HEK293 (cell line): ENCODE measurements at regions not wholly inside any gene's neighbourhood (a gene's known extent, or its start where the extent isn't known, plus 50 kb on each side); places are given as distances from the start of the nearest gene placed in this dataset.

ENCODE experiments used
- CTCF ChIA-PET: fragments of 350-600 bp; formaldehyde crosslinking; extraction: SDS; loops from one replicate; lab custom pipeline; 2021; ENCODE audit warnings: antibody characterized with exemption; lab: Yijun Ruan, JAX
- POLR2A ChIA-PET: fragments of 300-600 bp; formaldehyde crosslinking; extraction: SDS; loops from one replicate; lab custom pipeline; 2020; ENCODE audit warnings: antibody characterized with exemption, inconsistent platforms; lab: Yijun Ruan, JAX
- H3K27ac ChIP-seq: fragments of 200-500 bp; sonication (Bioruptor generic); 2 replicates; pipeline ENCODE4 v1.5.1; 2014; ENCODE audit warnings: low read depth, low read length, control low read depth, inconsistent platforms; ENCODE audit errors: extremely low read depth
- H3K36me3 ChIP-seq, 2 experiments: fragments of 200-500 bp in 1 of 2; sonication (Bioruptor generic) in 1 of 2; 1 replicate in 1 of 2; 2 replicates in 1 of 2; pipeline ENCODE4 v1.5.1; 2014 to 2017; ENCODE audit warnings: inconsistent platforms in 2 of 2, low read length in 2 of 2; ENCODE audit not compliant: control insufficient read depth in 2 of 2, insufficient read depth in 1 of 2
- H3K4me1 ChIP-seq: fragments of 200-500 bp; sonication (Bioruptor generic); 2 replicates; pipeline ENCODE4 v1.5.1; 2014; ENCODE audit warnings: mild to moderate bottlenecking, low read length, inconsistent platforms; ENCODE audit not compliant: control insufficient read depth, insufficient read depth
- H3K4me3 ChIP-seq: 2 replicates; pipeline ENCODE4 v1.5.1; 2011; ENCODE audit warnings: low read depth, mild to moderate bottlenecking, control low read depth, low read length, moderate library complexity
- H3K9me3 ChIP-seq: fragments of 200-500 bp; sonication (Bioruptor generic); 2 replicates; pipeline ENCODE4 v1.5.1; 2014; ENCODE audit warnings: low read depth, low read length, inconsistent platforms; ENCODE audit not compliant: control insufficient read depth, insufficient read depth
- ELK4 ChIP-seq: IDR thresholded peaks from 2 replicates; pipeline ENCODE4 v1.6.1; 2011; ENCODE audit warnings: mild to moderate bottlenecking, low read depth, low read length, borderline replicate concordance
- GFI1B ChIP-seq: fragments of 450-650 bp; formaldehyde crosslinking; IDR thresholded peaks from 2 replicates; pipeline ENCODE4 v1.5.1; 2016; ENCODE audit warnings: missing biosample characterization, missing genetic modification characterization
- GLI2 ChIP-seq: fragments of 450-650 bp; formaldehyde crosslinking; IDR thresholded peaks from 2 replicates; pipeline ENCODE4; 2017; ENCODE audit warnings: missing biosample characterization, missing genetic modification characterization, low read depth, borderline replicate concordance
- KLF9 ChIP-seq: fragments of 450-650 bp; formaldehyde crosslinking; IDR thresholded peaks from 2 replicates; pipeline ENCODE4 v1.5.1; 2016; ENCODE audit warnings: missing biosample characterization, missing genetic modification characterization, low read depth
- MYNN ChIP-seq: fragments of 450-650 bp; formaldehyde crosslinking; IDR thresholded peaks from 2 replicates; pipeline ENCODE4 v1.5.1; 2016; ENCODE audit warnings: missing biosample characterization, missing genetic modification characterization, borderline replicate concordance
- OSR2 ChIP-seq: fragments of 450-650 bp; formaldehyde crosslinking; IDR thresholded peaks from 2 replicates; pipeline ENCODE4 v1.5.1; 2016; ENCODE audit warnings: missing biosample characterization, missing genetic modification characterization
- SCRT2 ChIP-seq: fragments of 450-650 bp; formaldehyde crosslinking; IDR thresholded peaks from 2 replicates; pipeline ENCODE4 v1.5.1; 2016; ENCODE audit warnings: missing biosample characterization, missing genetic modification characterization
- SP2 ChIP-seq: fragments of 450-650 bp; formaldehyde crosslinking; IDR thresholded peaks from 2 replicates; pipeline ENCODE4 v1.5.1; 2016; ENCODE audit warnings: missing biosample characterization, missing genetic modification characterization
- ZBTB20 ChIP-seq: fragments of 450-650 bp; formaldehyde crosslinking; IDR thresholded peaks from 2 replicates; pipeline ENCODE4 v1.5.1; 2016; ENCODE audit warnings: missing biosample characterization, missing genetic modification characterization
- ZBTB26 ChIP-seq: fragments of 450-650 bp; formaldehyde crosslinking; optimal IDR thresholded peaks from 2 replicates; pipeline ENCODE3; 2016; ENCODE audit warnings: missing biosample characterization, mild to moderate bottlenecking, missing genetic modification characterization
- ZNF140 ChIP-seq: fragments of 450-650 bp; formaldehyde crosslinking; IDR thresholded peaks from 2 replicates; pipeline ENCODE4 v1.5.1; 2016; ENCODE audit warnings: missing biosample characterization, missing genetic modification characterization
- ZNF16 ChIP-seq: fragments of 450-650 bp; formaldehyde crosslinking; IDR thresholded peaks from 2 replicates; pipeline ENCODE4 v1.5.1; 2016; ENCODE audit warnings: low read depth, missing biosample characterization, missing genetic modification characterization
- ZNF184 ChIP-seq: fragments of 450-650 bp; IDR thresholded peaks from 2 replicates; pipeline ENCODE4 v1.5.1; 2018; ENCODE audit warnings: missing biosample characterization, mild to moderate bottlenecking, missing genetic modification characterization
- ZNF2 ChIP-seq: fragments of 450-650 bp; formaldehyde crosslinking; IDR thresholded peaks from 2 replicates; pipeline ENCODE4 v1.5.1; 2016; ENCODE audit warnings: missing biosample characterization, missing genetic modification characterization
- ZNF214 ChIP-seq: fragments of 450-650 bp; formaldehyde crosslinking; IDR thresholded peaks from 2 replicates; pipeline ENCODE4 v1.5.1; 2017; ENCODE audit warnings: missing biosample characterization, mild to moderate bottlenecking, missing genetic modification characterization, borderline replicate concordance
- ZNF23 ChIP-seq: fragments of 450-650 bp; formaldehyde crosslinking; IDR thresholded peaks from 2 replicates; pipeline ENCODE4 v1.5.1; 2016; ENCODE audit warnings: missing biosample characterization, missing genetic modification characterization, borderline replicate concordance
- ZNF24 ChIP-seq: fragments of 450-650 bp; formaldehyde crosslinking; IDR thresholded peaks from 2 replicates; pipeline ENCODE4 v1.5.1; 2016; ENCODE audit warnings: missing biosample characterization, missing genetic modification characterization
- ZNF266 ChIP-seq: fragments of 450-650 bp; formaldehyde crosslinking; IDR thresholded peaks from 2 replicates; pipeline ENCODE4 v1.5.1; 2016; ENCODE audit warnings: missing biosample characterization, missing genetic modification characterization, low read depth
- ZNF274 ChIP-seq, 2 experiments: fragments of 200-500 bp in 1 of 2; fragments of 450-650 bp in 1 of 2; sonication (Bioruptor generic) in 1 of 2; formaldehyde crosslinking in 1 of 2; IDR thresholded peaks; 2 replicates each; pipeline versions ENCODE4 v1.5.1 to v1.6.1; 2014 to 2016; ENCODE audit warnings: borderline replicate concordance in 1 of 2, inconsistent platforms in 1 of 2, low read length in 1 of 2, missing biosample characterization in 1 of 2, missing genetic modification characterization in 1 of 2
- ZNF280C ChIP-seq: fragments of 450-650 bp; formaldehyde crosslinking; IDR thresholded peaks from 2 replicates; pipeline ENCODE4 v1.5.1; 2016; ENCODE audit warnings: missing biosample characterization, missing genetic modification characterization
- ZNF335 ChIP-seq: fragments of 450-650 bp; formaldehyde crosslinking; conservative IDR thresholded peaks from 2 replicates; pipeline ENCODE4 v1.5.1; 2016; ENCODE audit warnings: missing biosample characterization, missing genetic modification characterization
- ZNF354C ChIP-seq: fragments of 450-650 bp; formaldehyde crosslinking; IDR thresholded peaks from 2 replicates; pipeline ENCODE4 v1.5.1; 2016; ENCODE audit warnings: missing biosample characterization, missing genetic modification characterization, low read depth, borderline replicate concordance
- ZNF37A ChIP-seq: fragments of 450-650 bp; IDR thresholded peaks from 2 replicates; pipeline ENCODE4 v1.5.1; 2018; ENCODE audit warnings: missing biosample characterization, missing genetic modification characterization
- ZNF423 ChIP-seq: fragments of 450-650 bp; formaldehyde crosslinking; IDR thresholded peaks from 2 replicates; pipeline ENCODE4 v1.5.1; 2016; ENCODE audit warnings: missing biosample characterization, missing genetic modification characterization
- ZNF513 ChIP-seq: fragments of 450-650 bp; IDR thresholded peaks from 2 replicates; pipeline ENCODE4 v1.5.1; 2018; ENCODE audit warnings: missing biosample characterization, missing genetic modification characterization
- ZNF530 ChIP-seq: fragments of 450-650 bp; formaldehyde crosslinking; IDR thresholded peaks from 2 replicates; pipeline ENCODE4 v1.5.1; 2016; ENCODE audit warnings: low read depth, missing biosample characterization, missing genetic modification characterization
- ZNF555 ChIP-seq: fragments of 450-650 bp; formaldehyde crosslinking; conservative IDR thresholded peaks from 2 replicates; pipeline ENCODE4 v1.5.1; 2017; ENCODE audit warnings: missing biosample characterization, mild to moderate bottlenecking, missing genetic modification characterization, inconsistent platforms
- ZNF558 ChIP-seq: fragments of 450-650 bp; formaldehyde crosslinking; IDR thresholded peaks from 2 replicates; pipeline ENCODE4 v1.5.1; 2016; ENCODE audit warnings: missing biosample characterization, missing genetic modification characterization
- ZNF658 ChIP-seq: fragments of 450-650 bp; formaldehyde crosslinking; IDR thresholded peaks from 2 replicates; pipeline ENCODE4; 2016; ENCODE audit warnings: missing biosample characterization, missing genetic modification characterization
- ZNF670 ChIP-seq: fragments of 450-650 bp; formaldehyde crosslinking; IDR thresholded peaks from 2 replicates; pipeline ENCODE4 v1.5.1; 2016; ENCODE audit warnings: missing biosample characterization, missing genetic modification characterization, low read depth
- ZNF747 ChIP-seq: fragments of 450-650 bp; formaldehyde crosslinking; IDR thresholded peaks from 2 replicates; pipeline ENCODE4 v1.5.1; 2016; ENCODE audit warnings: missing biosample characterization, missing genetic modification characterization
- ZNF830 ChIP-seq: fragments of 450-650 bp; IDR thresholded peaks from 2 replicates; pipeline ENCODE4 v1.5.0; 2018; ENCODE audit warnings: missing biosample characterization, missing genetic modification characterization, low read depth, mild to moderate bottlenecking, moderate library complexity

- TF ChIP-seq ZNF280C (tag by site-specific recombination) (no peak), ZNF140 (tag by site-specific recombination) (no peak), ZNF184 (tag by site-specific recombination) (peak; percentile 52; the same call in 1 of the 2 replicates), ZNF530 (tag by site-specific recombination) (no peak), KLF9 (tag by site-specific recombination) (no peak), ZNF16 (tag by site-specific recombination) (no peak), ZNF558 (no peak), ZNF670 (tag by site-specific recombination) (no peak), OSR2 (tag by site-specific recombination) (peak; percentile 87), ZNF555 (tag by site-specific recombination) (no peak), ZNF354C (tag by site-specific recombination) (no peak), ZNF747 (tag by site-specific recombination) (no peak), ZNF2 (0 out of 2 replicates have a peak, but pooled peaks have one; percentile 39), ZNF266 (no peak), GLI2 (tag by site-specific recombination) (no peak), SP2 (tag by site-specific recombination) (no peak), ZNF513 (tag by site-specific recombination) (no peak), MYNN (no peak), ZNF37A (tag by site-specific recombination) (no peak), ZNF658 (tag by site-specific recombination) (no peak)
- TF ChIP-seq, all 188 proteins: peak for 30
Measured at GRCh38 chr6:170152989-170153388, 137.9 kb downstream of the DLL1 start (continued).

- Histone ChIP-seq H3K9me3 (no peaks in the 10 kb centered on the region), H3K4me3 (no peak overlapping the region), H3K36me3 (no peaks in the 10 kb centered on the region), H3K27ac (no peak overlapping the region), H3K4me1 (peaks cover 4% of the 10 kb centered on the region)
- TF ChIP-seq ZBTB26 (tag by site-specific recombination) = peak; percentile 5
- no peak for TF ChIP-seq ZNF335
- no peak for TF ChIP-seq ZNF274 (IDR thresholded peaks at IDR 0.05; ENCODE audit: low read length)
- TF ChIP-seq ZNF274 (tag by site-specific recombination; IDR thresholded peaks at IDR 0.05; ENCODE audit: borderline replicate concordance) = no peak
- TF ChIP-seq SCRT2 (tag by site-specific recombination) = peak; percentile 75
- no peak for TF ChIP-seq ZNF423 (tag by site-specific recombination)
- peak; percentile 96 for TF ChIP-seq ZBTB20
- TF ChIP-seq ZNF830 = no peak
- no peak for TF ChIP-seq ELK4
- no peak for TF ChIP-seq ZNF23
- TF ChIP-seq ZNF24 = no peak
- TF ChIP-seq GFI1B (tag by site-specific recombination) = no peak
- TF ChIP-seq ZNF214 (tag by site-specific recombination) = no peak
- POLR2A ChIA-PET = no interaction called here
- CTCF ChIA-PET = no interaction called here
Measured at GRCh38 chr6:170152124-170152926, 138.6 kb downstream of the DLL1 start.
